HCT116 (cell line): ENCODE measurements at regions not wholly inside any gene's neighbourhood (a gene's known extent, or its start where the extent isn't known, plus 50 kb on each side); places are given as distances from the start of the nearest gene placed in this dataset.

ENCODE experiments used
- ATAC-seq: fragments of 200-7000 bp; cut with Tn5 transposase; 2 replicates; pipeline ENCODE4 v1.9.1; 2020; ENCODE audit warnings: mild to moderate bottlenecking, moderate library complexity
- BruUV-seq: library from RNA; stranded (reverse); fragments of 400-500 nt; replicated peaks from 2 replicates; lab custom pipeline; 2021; lab: Mats Ljungman, UMichigan
- CTCF ChIA-PET: fragments of 300-600 bp; sonication (Branson Sonifier 250); formaldehyde crosslinking; loops from one replicate; lab custom pipeline; 2021; ENCODE audit warnings: antibody characterized with exemption; lab: Charles Lee
- POLR2A ChIA-PET: fragments of 300-600, 350-600 bp; sonication (Branson Sonifier 250); formaldehyde crosslinking; loops from one replicate; lab custom pipeline; 2021; ENCODE audit warnings: antibody characterized with exemption; lab: Charles Lee
- RAD21 ChIA-PET, 2 experiments: fragments of 300-600 bp; sonication (Branson Sonifier 250); formaldehyde crosslinking; loops; one replicate each; lab custom pipeline; 2023; ENCODE audit warnings: low total read pairs in 2 of 2; ENCODE audit not compliant: uncharacterized antibody in 2 of 2, unreplicated experiment in 2 of 2, low non-redundant PET in 1 of 2; lab: Charles Lee
- DNase-seq: peaks from one replicate; pipeline ENCODE4 v3.0.0-alpha.2; 2010; ENCODE audit warnings: low read depth, low spot score
- H2AFZ ChIP-seq: fragments of 200-600 bp; shearing (Covaris generic), sonication (generic); 2 replicates; pipeline ENCODE4 v1.6.1; 2017; ENCODE audit warnings: low read depth, mixed run types, mixed read lengths, antibody characterized with exemption, low read length; ENCODE audit not compliant: poor library complexity, severe bottlenecking
- H3K27ac ChIP-seq: 2 replicates; pipeline ENCODE4 v1.5.1; 2012; ENCODE audit warnings: low read depth, low read length
- H3K27me3 ChIP-seq: fragments of 200-600 bp; sonication (generic); 2 replicates; pipeline ENCODE4 v1.6.1; 2016; ENCODE audit warnings: mixed run types, low read length, mixed read lengths; ENCODE audit not compliant: insufficient read depth
- H3K36me3 ChIP-seq, 2 experiments: fragments of 200-500 bp in 1 of 2; fragments of 200-600 bp in 1 of 2; sonication (Bioruptor generic) in 1 of 2; sonication (generic) in 1 of 2; 2 replicates each; pipeline versions ENCODE4 v1.5.1 to v1.6.1; 2014 to 2016; ENCODE audit warnings: low read length in 2 of 2, inconsistent platforms in 1 of 2, mixed read lengths in 1 of 2, mixed run types in 1 of 2; ENCODE audit not compliant: insufficient read depth in 2 of 2, control insufficient read depth in 1 of 2
- H3K4me1 ChIP-seq, 2 experiments: fragments of 200-600 bp in 1 of 2; sonication (generic) in 1 of 2; 2 replicates each; pipeline versions ENCODE4 v1.5.1 to v1.6.1; 2012 to 2017; ENCODE audit warnings: low read length in 2 of 2, inconsistent platforms in 1 of 2, mild to moderate bottlenecking in 1 of 2, mixed read lengths in 1 of 2, mixed run types in 1 of 2, moderate library complexity in 1 of 2; ENCODE audit not compliant: insufficient read depth in 2 of 2, control insufficient read depth in 1 of 2
- H3K4me2 ChIP-seq: fragments of 200-600 bp; sonication (generic); 2 replicates; pipeline ENCODE4 v1.6.1; 2017; ENCODE audit warnings: mixed run types, low read length, mixed read lengths
- H3K4me3 ChIP-seq, 2 experiments: fragments of 200-600 bp in 1 of 2; sonication (generic) in 1 of 2; replicated peaks in 1 of 2; 2 replicates each; pipeline ENCODE4 v1.5.1; 2011 to 2016; ENCODE audit warnings: low read length in 2 of 2, control low read depth in 1 of 2, low read depth in 1 of 2, mild to moderate bottlenecking in 1 of 2, mixed read lengths in 1 of 2, mixed run types in 1 of 2
- H3K79me2 ChIP-seq: fragments of 200-600 bp; sonication (generic); 2 replicates; pipeline ENCODE4 v1.6.1; 2017; ENCODE audit warnings: mild to moderate bottlenecking, mixed run types, low read length, moderate library complexity, mixed read lengths; ENCODE audit not compliant: insufficient read depth
- H3K9ac ChIP-seq: fragments of 200-600 bp; sonication (generic); 2 replicates; pipeline ENCODE4 v1.6.1; 2016; ENCODE audit warnings: low read length, mixed read lengths
- H3K9me2 ChIP-seq: fragments of 200-600 bp; sonication (generic), shearing (Covaris generic); 2 replicates; pipeline ENCODE4 v1.6.1; 2017; ENCODE audit warnings: mixed run types, mild to moderate bottlenecking, moderate library complexity; ENCODE audit not compliant: insufficient read depth
- H3K9me3 ChIP-seq, 2 experiments: fragments of 200-500 bp in 1 of 2; fragments of 200-600 bp in 1 of 2; sonication (Bioruptor generic) in 1 of 2; sonication (generic) in 1 of 2; 2 replicates each; pipeline ENCODE4 v1.6.1; 2014 to 2017; ENCODE audit warnings: low read length in 2 of 2, mixed read lengths in 2 of 2, inconsistent platforms in 1 of 2, low read depth in 1 of 2, mild to moderate bottlenecking in 1 of 2, mixed run types in 1 of 2, moderate library complexity in 1 of 2; ENCODE audit not compliant: control insufficient read depth in 1 of 2, insufficient read depth in 1 of 2
- H4K20me1 ChIP-seq: fragments of 200-600 bp; sonication (generic), shearing (Covaris generic); 2 replicates; pipeline ENCODE4 v1.6.1; 2017; ENCODE audit warnings: mixed run types, mild to moderate bottlenecking, moderate library complexity; ENCODE audit not compliant: insufficient read depth
- MAX ChIP-seq: IDR thresholded peaks from 2 replicates; pipeline ENCODE4 v1.6.1; 2012
- REST ChIP-seq: IDR thresholded peaks from 2 replicates; pipeline ENCODE4 v1.6.1; 2012; ENCODE audit warnings: low read depth
- SIN3A ChIP-seq: IDR thresholded peaks from 2 replicates; pipeline ENCODE4 v1.6.1; 2012; ENCODE audit warnings: low read depth
- ZBTB33 ChIP-seq: IDR thresholded peaks from 2 replicates; pipeline ENCODE4 v1.6.1; 2011; ENCODE audit warnings: mild to moderate bottlenecking, low read length, moderate library complexity; ENCODE audit not compliant: insufficient replicate concordance; ENCODE audit errors: extremely low read depth
- ZFX ChIP-seq: fragments of 450-650 bp; IDR thresholded peaks from 2 replicates; pipeline ENCODE4 v1.6.1; 2017
- intact Hi-C: fragments of 100-400 bp; cut with micrococcal nuclease; formaldehyde crosslinking; loops from 2 replicates; pipeline ENCODE4 v1.10.0; 2022

- Histone ChIP-seq H3K79me2 (no peaks in the 10 kb centered on the region), H4K20me1 (no peaks in the 10 kb centered on the region), H3K27me3 (peaks cover 30% of the 10 kb centered on the region), H3K9me3 (no peaks in the 10 kb centered on the region), H3K9ac (no peak overlapping the region), H3K36me3 (no peaks in the 10 kb centered on the region), H3K4me3 (no peak overlapping the region), H2AFZ (peak overlapping the region; percentile 79), H3K27ac (no peak overlapping the region), H3K4me1 (peaks cover 0 to 9% of the 10 kb centered on the region in 2 experiments; a peak in 2 of 4 replicates), H3K9me2 (no peaks in the 10 kb centered on the region), H3K4me2 (peak overlapping the region; percentile 37)
- intact Hi-C loops, result loop anchor here (2.0 to 5.0 kb wide), 2 partner anchors 21 to 1513 kb away; partner anchors contain the start of gene LDAF1
- RAD21 ChIA-PET, result no interaction called here
- CTCF ChIA-PET, result no interaction called here
- POLR2A ChIA-PET, result no interaction called here
- TF ChIP-seq ZFX (no peak; the same call in 1 of the 2 replicates), REST (no peak), ZBTB33 (no peak), MAX (0 out of 2 replicates have a peak, but pooled peaks have one; percentile 17), SIN3A (no peak)
- no TSS peak for BruUV-seq
- ATAC-seq (peak; percentile 52), DNase-seq (no peak)
Observed at GRCh38 chr16:22670044-22670536, 143.9 kb upstream of the HS3ST2 start.
